HG02642 (cell line): ENCODE measurements at regions not wholly inside any gene's neighbourhood (a gene's known extent, or its start where the extent isn't known, plus 50 kb on each side); places are given as distances from the start of the nearest gene placed in this dataset.

Source experiments
- ATAC-seq: cut with Tn5 transposase; IDR thresholded peaks from one replicate; pipeline ENCODE4 v1.9.1; 2021; ENCODE audit warnings: mild to moderate bottlenecking; ENCODE audit not compliant: unreplicated experiment, poor library complexity

- no peak for ATAC-seq
Measured at GRCh38 chr16:66290431-66290830, 76.1 kb upstream of the CDH5 start.

DNA sequence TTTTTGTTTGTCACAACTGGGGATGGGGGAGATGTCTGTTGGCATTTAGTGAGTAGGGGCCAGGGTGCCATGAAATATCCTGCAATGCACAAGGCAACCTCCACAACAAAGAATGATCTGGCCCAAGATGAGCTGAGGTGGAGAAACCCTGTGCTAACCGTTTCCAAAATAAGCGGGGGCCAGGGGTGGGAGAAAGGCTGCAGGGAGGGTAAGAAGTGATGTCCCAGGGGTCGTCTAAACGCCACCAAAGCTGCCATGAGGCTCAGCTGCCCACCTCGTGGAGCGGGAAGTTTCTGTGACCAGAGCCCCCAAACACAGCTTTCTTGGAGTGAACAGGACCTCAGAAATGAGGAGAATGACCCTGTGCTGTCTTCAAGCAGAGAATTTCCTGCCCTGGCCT is 76.5 kb upstream of the CDH5 start:
- no peak for ATAC-seq

- ATAC-seq = no peak
Measured at GRCh38 chr16:66289051-66289680, 77.3 kb upstream of the CDH5 start.

DNA sequence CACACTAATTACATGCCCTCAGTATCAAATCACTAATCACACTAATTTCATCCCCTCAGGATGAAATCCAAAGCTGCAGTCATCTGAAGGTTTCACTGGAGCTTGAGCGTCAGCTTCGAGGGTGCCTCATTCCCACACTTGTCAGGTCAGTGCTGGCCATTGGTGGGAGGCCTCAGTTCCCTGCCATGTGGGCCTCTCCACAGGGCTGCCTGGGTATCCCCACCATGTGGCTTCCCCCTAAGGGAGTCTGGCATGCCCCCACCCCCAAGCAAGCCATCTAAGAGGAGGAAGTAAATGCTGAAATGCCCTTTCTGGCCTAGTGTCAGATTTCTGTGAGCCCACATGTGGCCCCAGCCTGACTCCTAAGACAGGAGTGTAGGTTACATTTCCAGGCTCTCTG is 78.6 kb upstream of the CDH5 start:
- no peak for ATAC-seq

DNA sequence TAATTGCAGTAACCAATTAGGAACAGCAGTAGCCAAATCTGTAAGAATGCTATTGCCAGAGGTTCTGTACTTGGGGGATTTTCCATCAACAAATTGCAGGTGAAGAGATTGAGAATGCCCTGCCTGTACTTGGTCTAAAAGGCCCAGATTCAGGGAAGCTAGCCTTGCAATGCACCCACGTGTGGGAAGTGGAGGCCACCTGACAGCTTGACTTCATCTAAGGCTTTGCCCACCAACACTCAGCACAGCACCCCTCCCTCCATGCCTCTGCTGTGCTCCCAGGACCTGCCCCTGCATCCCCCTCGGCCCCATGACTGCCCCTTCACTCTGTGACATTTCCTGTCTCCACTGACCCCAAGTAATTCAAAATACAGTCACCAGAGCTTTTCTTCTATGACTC is 79.1 kb upstream of the CDH5 start:
- ATAC-seq = no peak

DNA sequence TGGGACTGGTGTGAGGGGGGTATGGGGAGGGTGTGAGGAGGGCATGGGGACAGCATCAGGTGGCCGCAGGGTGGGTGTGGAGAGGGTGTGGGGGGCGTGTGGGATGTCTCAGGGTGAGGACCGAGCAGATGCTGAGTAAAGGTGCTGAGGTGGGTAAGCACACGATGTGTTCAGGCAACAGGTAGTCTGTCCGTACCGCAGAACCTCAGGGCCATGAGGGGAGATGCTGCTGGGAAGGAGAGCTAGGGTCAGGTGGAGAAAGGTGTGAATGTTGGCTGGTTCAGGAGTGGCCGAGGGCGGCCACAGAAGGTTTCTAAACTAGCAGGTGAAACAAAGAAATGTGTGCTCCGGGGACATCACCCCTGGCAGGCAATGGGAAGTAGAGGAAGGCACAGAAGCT is 80.0 kb upstream of the CDH5 start:
- no peak for ATAC-seq

DNA sequence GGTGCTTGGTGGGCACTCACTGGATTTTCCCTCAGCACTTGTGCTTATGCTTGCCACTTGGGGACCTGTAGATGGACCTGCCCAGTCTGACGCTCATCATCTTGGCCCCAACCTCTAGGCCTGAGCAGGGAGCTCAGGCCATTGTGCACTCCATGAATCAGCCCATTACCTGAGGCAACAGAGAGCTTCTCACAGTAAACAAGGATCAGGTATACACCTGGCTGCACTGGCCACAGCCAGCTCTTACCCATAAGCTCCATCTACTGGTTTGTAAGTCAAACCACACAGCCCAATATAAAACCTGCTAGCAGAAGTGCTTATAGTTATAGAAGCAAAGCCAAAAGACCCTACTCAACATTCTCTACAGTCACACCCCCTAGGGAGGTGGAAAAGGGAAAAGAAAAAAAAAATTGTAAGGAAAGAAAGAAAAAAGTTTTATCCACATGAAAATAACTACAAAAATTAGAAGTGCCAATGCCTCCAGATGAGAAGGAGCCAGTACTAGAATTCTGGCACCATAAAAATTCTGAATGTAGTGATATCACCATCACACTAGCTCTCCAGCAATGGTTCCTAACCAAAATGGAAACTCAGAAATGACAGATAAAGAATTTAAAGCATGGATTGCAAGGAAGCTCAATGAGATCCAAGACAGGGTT is 87.8 kb upstream of the CDH5 start:
- ATAC-seq = no peak

- no peak for ATAC-seq
Measured at GRCh38 chr16:66278111-66278531, 88.4 kb upstream of the CDH5 start.

- no peak for ATAC-seq
Measured at GRCh38 chr16:66277311-66278070, 89.0 kb upstream of the CDH5 start.

DNA sequence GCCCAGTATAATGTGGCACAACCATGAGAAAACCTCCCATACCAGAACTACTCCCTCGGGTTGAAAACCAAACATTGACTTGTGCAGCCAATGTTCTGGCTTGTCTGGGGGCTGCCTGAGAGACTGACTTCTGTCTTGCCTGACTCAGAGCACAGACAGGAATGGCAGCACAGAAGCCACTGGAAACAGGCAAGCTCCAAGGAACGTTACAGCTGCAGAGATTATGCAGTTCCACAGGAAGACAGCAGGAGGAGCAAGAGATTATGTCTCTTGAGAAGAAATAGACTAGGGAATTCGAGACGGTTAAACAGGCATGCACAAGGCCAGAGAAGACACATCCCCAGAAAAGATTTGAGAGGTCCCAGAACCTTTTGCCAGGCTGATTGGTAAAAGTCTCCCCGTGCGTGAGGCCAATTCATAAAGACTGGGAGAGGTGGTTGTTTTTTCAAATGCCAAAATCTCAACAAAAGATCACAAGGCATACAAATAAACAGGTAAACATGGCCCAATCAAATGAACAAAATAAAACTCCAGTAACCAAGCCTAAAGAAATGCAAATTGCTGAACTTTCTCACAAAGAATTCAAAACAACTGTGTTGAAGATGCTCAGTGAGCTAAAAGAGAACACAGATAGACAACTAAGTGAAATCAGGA is 90.6 kb upstream of the CDH5 start:
- ATAC-seq = no peak

GRCh38 chr16:66274335-66275110 is 92.0 kb upstream of the CDH5 start:
- ATAC-seq = no peak

DNA sequence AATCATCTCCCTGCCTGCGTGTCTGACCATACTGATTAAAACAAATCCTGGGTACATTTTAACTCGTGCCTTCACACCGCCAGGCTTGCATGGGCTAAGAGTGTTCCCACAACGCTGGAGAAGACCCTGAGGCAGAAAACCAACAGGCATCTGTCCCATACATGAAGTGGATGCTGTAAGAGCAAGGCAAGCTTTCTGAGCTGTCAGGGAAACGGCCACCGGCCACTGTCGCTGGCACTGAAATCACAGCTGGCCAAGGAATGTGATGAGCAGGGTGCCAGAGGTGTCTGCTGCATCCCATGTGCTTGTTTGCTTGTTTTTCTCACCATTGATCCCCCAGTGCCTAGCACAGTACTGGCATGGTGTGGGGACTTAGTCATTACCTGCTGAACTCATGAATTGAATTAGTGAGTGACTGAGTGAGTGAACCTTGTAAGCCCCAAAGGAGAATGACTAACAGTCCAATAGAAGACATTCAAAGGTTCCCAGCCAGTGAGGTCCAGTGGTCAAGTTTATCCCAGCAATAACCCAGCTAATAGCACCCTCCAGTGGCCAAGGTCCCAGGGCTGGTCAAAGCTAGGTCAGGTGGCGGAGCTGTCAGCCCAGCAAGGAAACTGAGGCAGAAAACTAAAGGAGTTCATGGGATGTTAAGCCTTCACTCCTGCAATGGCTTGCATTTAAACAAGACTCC is 92.7 kb upstream of the CDH5 start:
- ATAC-seq = no peak

GRCh38 chr16:66273053-66273452 is 93.4 kb upstream of the CDH5 start:
- no peak for ATAC-seq

- no peak for ATAC-seq
Measured at GRCh38 chr16:66272461-66272860, 94.0 kb upstream of the CDH5 start.

DNA sequence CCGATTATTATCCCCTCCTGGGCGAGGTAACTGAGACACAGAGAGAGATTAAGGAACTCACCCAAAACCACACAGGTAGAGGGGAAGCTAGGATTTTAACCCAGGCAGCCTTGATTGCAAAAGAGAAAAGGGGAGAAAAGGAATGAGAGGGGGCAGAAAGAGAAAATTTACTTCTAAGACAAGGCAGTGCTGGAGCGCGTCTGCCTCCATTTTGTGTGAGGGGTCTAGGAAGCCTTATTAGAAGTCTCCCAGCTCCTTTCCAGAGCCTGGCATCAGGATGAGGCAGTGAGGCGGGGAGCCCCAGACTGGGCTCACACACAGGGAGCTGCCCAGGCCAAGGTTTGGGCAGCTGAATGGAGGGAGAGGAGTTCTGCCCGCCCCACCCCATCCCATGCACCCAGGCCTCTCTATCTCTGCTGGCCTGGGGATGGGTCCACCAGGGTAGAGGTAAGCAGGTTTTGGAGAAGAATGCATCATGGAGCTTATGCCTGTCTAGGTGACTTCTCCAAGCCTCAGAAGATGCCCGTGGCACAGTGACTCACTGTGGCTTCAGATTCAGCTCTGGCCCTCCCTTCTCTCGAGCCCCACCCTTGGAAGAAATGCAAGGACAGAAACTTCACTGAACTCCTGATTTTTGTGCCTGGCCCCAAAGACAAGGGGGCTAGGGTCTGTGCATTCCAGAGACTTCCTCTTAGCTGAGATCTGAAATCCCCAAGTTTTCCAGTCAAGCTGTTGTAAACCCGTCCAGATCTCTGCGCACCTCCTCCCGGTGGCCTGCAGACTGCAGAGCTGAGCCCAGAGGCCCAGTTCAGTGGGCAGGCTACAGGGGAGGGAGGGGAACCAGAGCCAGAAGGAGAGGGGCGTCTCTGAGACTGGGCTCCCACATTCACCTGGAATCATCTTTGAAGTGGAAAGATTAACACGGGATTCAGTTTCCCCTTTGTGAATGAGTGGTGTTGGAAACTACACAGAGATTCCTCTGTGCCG is 95.1 kb upstream of the CDH5 start:
- ATAC-seq = no peak

- peak; percentile 77 for ATAC-seq
Measured at GRCh38 chr16:66270333-66270927, 96.1 kb upstream of the CDH5 start.

GRCh38 chr16:66269617-66270332 is 96.7 kb upstream of the CDH5 start:
- no peak for ATAC-seq
